GM12878 (cell line): ENCODE measurements at regions not wholly inside any gene's neighbourhood (a gene's known extent, or its start where the extent isn't known, plus 50 kb on each side); places are given as distances from the start of the nearest gene placed in this dataset.

ENCODE experiments used
- ATAC-seq: fragments of 200-7000 bp; cut with Tn5 transposase; 3 replicates; pipeline ENCODE4 v1.9.1; 2020; ENCODE audit warnings: mild to moderate bottlenecking, moderate library complexity
- BruUV-seq: library from RNA; stranded (reverse); fragments of 400-500 nt; replicated peaks from 2 replicates; lab custom pipeline; 2021; lab: Mats Ljungman, UMichigan
- CTCF ChIA-PET: fragments of 300-600 bp; sonication (Branson Sonifier 250); formaldehyde crosslinking; extraction: SDS; loops from one replicate; lab custom pipeline; 2021; ENCODE audit warnings: inconsistent platforms; lab: Yijun Ruan, JAX
- POLR2A ChIA-PET: fragments of 350-600 bp; formaldehyde crosslinking; extraction: SDS; loops from one replicate; lab custom pipeline; 2021; ENCODE audit warnings: inconsistent platforms; lab: Charles Lee
- RAD21 ChIA-PET: fragments of 300-600 bp; sonication (Branson Sonifier 250); formaldehyde crosslinking; loops from one replicate; lab custom pipeline; 2023; ENCODE audit warnings: antibody characterized with exemption; ENCODE audit not compliant: unreplicated experiment; lab: Charles Lee
- SMC1A ChIA-PET: fragments of 300-600 bp; sonication (Branson Sonifier 250); formaldehyde crosslinking; loops from one replicate; lab custom pipeline; 2023; ENCODE audit not compliant: unreplicated experiment, uncharacterized antibody; lab: Charles Lee
- DNase-seq: peaks from one replicate; pipeline ENCODE4 v3.0.0-alpha.2; 2011; ENCODE audit warnings: low read depth, low spot score
- FAIRE-seq: peaks from 3 replicates; lab custom pipeline; 2011; peaks lifted over from hg19 to GRCh38; lab: Jason Lieb, UNC
- H2AFZ ChIP-seq: 2 replicates; pipeline ENCODE4 v1.6.0; 2011; ENCODE audit warnings: low read depth, low read length, control low read depth; ENCODE audit not compliant: control insufficient read depth
- H3K27ac ChIP-seq: 2 replicates; pipeline ENCODE4 v1.5.1; 2011; ENCODE audit warnings: control low read depth; ENCODE audit not compliant: control insufficient read depth, insufficient read depth
- H3K27me3 ChIP-seq, 2 experiments: replicated peaks in 1 of 2; 2 replicates each; pipeline versions ENCODE4 v1.6.0 to v1.6.1; 2011; ENCODE audit warnings: low read length in 1 of 2; ENCODE audit not compliant: control insufficient read depth in 2 of 2, insufficient read depth in 2 of 2
- H3K36me3 ChIP-seq, 2 experiments: 2 replicates each; pipeline ENCODE4 v1.5.1; 2011; ENCODE audit warnings: low read length in 1 of 2; ENCODE audit not compliant: control insufficient read depth in 2 of 2, insufficient read depth in 2 of 2
- H3K4me1 ChIP-seq: 2 replicates; pipeline ENCODE4 v1.6.1; 2011; ENCODE audit warnings: mild to moderate bottlenecking, low read length, moderate library complexity, mixed read lengths; ENCODE audit not compliant: control insufficient read depth, insufficient read depth
- H3K4me2 ChIP-seq: 2 replicates; pipeline ENCODE4 v1.6.0; 2011; ENCODE audit warnings: control low read depth; ENCODE audit not compliant: control insufficient read depth, insufficient read depth
- H3K4me3 ChIP-seq: fragments of 200-600 bp; sonication (generic); 2 replicates; pipeline ENCODE4 v1.5.1; 2016
- H3K79me2 ChIP-seq: 2 replicates; pipeline ENCODE4 v1.6.0; 2011; ENCODE audit warnings: low read length; ENCODE audit not compliant: control insufficient read depth, insufficient read depth
- H3K9ac ChIP-seq: 2 replicates; pipeline ENCODE4 v1.8.0; 2011; ENCODE audit warnings: low read length, control low read depth, mixed read lengths; ENCODE audit not compliant: control insufficient read depth, insufficient read depth
- H3K9me3 ChIP-seq: replicated peaks from 3 replicates; pipeline ENCODE4 v1.5.1; 2011; ENCODE audit warnings: mild to moderate bottlenecking, low read length; ENCODE audit not compliant: control insufficient read depth, insufficient read depth
- H4K20me1 ChIP-seq: 2 replicates; pipeline ENCODE4 v1.6.0; 2011; ENCODE audit not compliant: control insufficient read depth, insufficient read depth
- CTCF ChIP-seq, 3 experiments: IDR thresholded peaks in 2 of 3; conservative IDR thresholded peaks in 1 of 3; 2 replicates each; pipeline ENCODE4 v1.5.1; 2011; ENCODE audit warnings: low read depth in 3 of 3, low read length in 3 of 3, mild to moderate bottlenecking in 3 of 3, control low read depth in 2 of 3, moderate library complexity in 2 of 3, inconsistent platforms in 1 of 3, mixed read lengths in 1 of 3; ENCODE audit not compliant: control insufficient read depth in 2 of 3, insufficient read depth in 1 of 3; ENCODE audit errors: extremely low read depth in 1 of 3
- GATAD2B ChIP-seq: fragments of 450-650 bp; conservative IDR thresholded peaks from 2 replicates; pipeline ENCODE4 v1.6.1; 2017; ENCODE audit warnings: low read depth, mild to moderate bottlenecking, moderate library complexity
- IKZF2 ChIP-seq, 2 experiments: fragments of 450-650 bp; IDR thresholded peaks; 2 replicates each; pipeline ENCODE4 v1.6.1; 2017; ENCODE audit warnings: mild to moderate bottlenecking in 2 of 2, moderate library complexity in 2 of 2
- JUNB ChIP-seq: IDR thresholded peaks from 2 replicates; pipeline ENCODE4 v1.6.1; 2016; ENCODE audit warnings: antibody characterized with exemption, mild to moderate bottlenecking
- KLF5 ChIP-seq: fragments of 450-650 bp; IDR thresholded peaks from 2 replicates; pipeline ENCODE4 v1.6.1; 2014; ENCODE audit warnings: mild to moderate bottlenecking; ENCODE audit not compliant: partially characterized antibody
- MEF2B ChIP-seq: fragments of 450-650 bp; IDR thresholded peaks from 2 replicates; pipeline ENCODE4 v1.6.1; 2018; ENCODE audit warnings: mild to moderate bottlenecking, moderate library complexity; ENCODE audit not compliant: partially characterized antibody, poor library complexity, severe bottlenecking
- MTA3 ChIP-seq: IDR thresholded peaks from 2 replicates; pipeline ENCODE4 v1.6.1; 2012; ENCODE audit warnings: low read length, inconsistent platforms, borderline replicate concordance
- NFXL1 ChIP-seq: fragments of 450-650 bp; IDR thresholded peaks from 2 replicates; pipeline ENCODE4 v1.6.1; 2017; ENCODE audit warnings: antibody characterized with exemption, mild to moderate bottlenecking, borderline replicate concordance
- NR2C2 ChIP-seq: IDR thresholded peaks from 2 replicates; pipeline ENCODE4 v1.6.1; 2011; ENCODE audit warnings: borderline replicate concordance, low read depth; ENCODE audit not compliant: control insufficient read depth, insufficient read length
- RAD21 ChIP-seq: IDR thresholded peaks from 2 replicates; pipeline ENCODE4 v1.6.1; 2011; ENCODE audit warnings: mild to moderate bottlenecking, low read depth, low read length, moderate library complexity; ENCODE audit not compliant: insufficient read depth
- RUNX3 ChIP-seq: IDR thresholded peaks from 2 replicates; pipeline ENCODE4 v1.6.1; 2012; ENCODE audit warnings: low read length, inconsistent platforms
- SMAD1 ChIP-seq: fragments of 450-650 bp; IDR thresholded peaks from 2 replicates; pipeline ENCODE4 v1.6.1; 2018; ENCODE audit warnings: mild to moderate bottlenecking, low read depth; ENCODE audit not compliant: partially characterized antibody
- SMAD5 ChIP-seq: IDR thresholded peaks from 2 replicates; pipeline ENCODE4 v1.6.1; 2016; ENCODE audit warnings: antibody characterized with exemption, low read depth
- SMC3 ChIP-seq: IDR thresholded peaks from 2 replicates; pipeline ENCODE4 v1.6.1; 2011; ENCODE audit warnings: low read length, improper control_type of control experiment, borderline replicate concordance
- SPI1 ChIP-seq: IDR thresholded peaks from 2 replicates; pipeline ENCODE4 v1.6.1; 2011; ENCODE audit warnings: low read depth, mild to moderate bottlenecking, low read length, moderate library complexity, borderline replicate concordance; ENCODE audit not compliant: insufficient read depth
- STAT3 ChIP-seq: IDR thresholded peaks from 2 replicates; pipeline ENCODE4 v1.6.1; 2011; ENCODE audit warnings: low read depth, low read length, improper control_type of control experiment
- ZZZ3 ChIP-seq: IDR thresholded peaks from 2 replicates; pipeline ENCODE4 v1.6.1; 2011; ENCODE audit warnings: low read depth; ENCODE audit not compliant: control insufficient read depth, insufficient read length
- WGBS: methylation state at CpG from one replicate; pipeline ENCODE4 v1.1.6; 2016; ENCODE audit warnings: low lambda C conversion rate; ENCODE audit not compliant: insufficient replicate concordance, insufficient coverage; ENCODE audit errors: missing lambda C conversion rate; 5-methylcytosine and 5-hydroxymethylcytosine counted together
- in situ Hi-C: fragments of 300-500 bp; cut with MboI; formaldehyde crosslinking; loops from 9 replicates; pipeline ENCODE4 v1.14.3; 2018; ENCODE audit warnings: mixed read lengths
- intact Hi-C: fragments of 100-400 bp; cut with micrococcal nuclease; formaldehyde crosslinking; loops from one replicate; pipeline ENCODE4 v1.14.2; 2022; ENCODE audit not compliant: unreplicated experiment
- TF ChIP-seq, protein P1 (sequence below): fragments of 450-650 bp; IDR thresholded peaks from 2 replicates; pipeline ENCODE4 v1.6.1; 2018; ENCODE audit warnings: borderline replicate concordance, mild to moderate bottlenecking; ENCODE audit not compliant: partially characterized antibody

- no peak for TF ChIP-seq KLF5
- no peak for TF ChIP-seq GATAD2B
- no peak for TF ChIP-seq SMAD5
- TF ChIP-seq NR2C2: no peak
- no peak for TF ChIP-seq SMC3
- no peak for TF ChIP-seq NFXL1
- TF ChIP-seq ZZZ3: no peak
- no peak for TF ChIP-seq RAD21
- TF ChIP-seq, all 136 proteins: peak for 0
Measured at GRCh38 chrX:63258144-63258543, 93.0 kb downstream of the SPIN4 start (continued).

DNA sequence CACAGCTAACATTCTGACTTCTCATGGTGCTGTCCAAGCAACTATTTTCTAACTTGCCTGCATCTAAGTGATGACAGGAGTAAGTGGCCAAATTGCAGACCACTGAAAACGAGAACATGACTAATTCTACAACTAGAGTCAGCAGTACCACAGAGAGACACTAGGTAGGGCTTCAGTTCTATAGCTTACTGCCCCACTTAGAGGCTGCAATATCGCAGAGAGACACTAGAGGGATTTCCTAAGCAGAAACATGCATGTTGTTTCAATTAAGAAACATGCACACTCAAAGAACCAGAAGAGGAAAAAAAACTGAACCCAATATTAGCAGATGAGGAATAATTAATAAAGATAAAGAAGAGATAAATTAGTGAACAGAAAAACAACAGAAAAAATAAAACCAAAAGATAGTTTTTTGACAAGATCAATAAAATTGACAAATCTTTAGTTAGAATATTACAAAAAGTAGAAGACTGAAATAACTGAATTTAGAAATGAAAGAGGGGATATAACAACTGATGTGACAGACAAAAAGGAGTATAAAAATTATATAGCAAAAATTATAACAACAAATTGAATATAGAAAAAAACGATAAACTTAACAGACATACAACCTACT is 100.8 kb downstream of the SPIN4 start:
- Histone ChIP-seq H3K9me3 (no peaks in the 10 kb centered on the region), H3K4me2 (no peak overlapping the region), H2AFZ (no peak overlapping the region), H4K20me1 (no peaks in the 10 kb centered on the region), H3K36me3 (no peaks in the 10 kb centered on the region), H3K79me2 (no peaks in the 10 kb centered on the region), H3K27me3 (no peaks in the 10 kb centered on the region), H3K4me1 (no peaks in the 10 kb centered on the region), H3K4me3 (no peak overlapping the region), H3K27ac (no peak overlapping the region), H3K9ac (no peak overlapping the region)
- intact Hi-C loops (no loop called here), in situ Hi-C loops (no loop called here)
- RAD21 ChIA-PET: interaction anchor here (1.0 to 1.2 kb wide), 3 partner anchors 25 to 437 kb away, joined by 3 to 4 read pairs (median 3); no protein-coding TSS in a partner anchor
- SMC1A ChIA-PET: interaction anchor here (0.7 to 0.8 kb wide), 3 partner anchors 23 to 436 kb away, joined by 3 to 4 read pairs (median 3); no protein-coding TSS in a partner anchor
- 31% methylated on average over 3 of the region's 3 CpGs for WGBS
- FAIRE-seq: peak; percentile 73
- no TSS peak for BruUV-seq
- POLR2A ChIA-PET: no interaction called here
- peak; percentile 100 for ATAC-seq
- CTCF ChIA-PET: interaction anchor here (0.8 to 2.5 kb wide), 5 partner anchors 10 to 437 kb away, joined by 3 to 12 read pairs (median 6); no protein-coding TSS in a partner anchor
- peak; percentile 60 for DNase-seq
- TF ChIP-seq, protein P1, sequence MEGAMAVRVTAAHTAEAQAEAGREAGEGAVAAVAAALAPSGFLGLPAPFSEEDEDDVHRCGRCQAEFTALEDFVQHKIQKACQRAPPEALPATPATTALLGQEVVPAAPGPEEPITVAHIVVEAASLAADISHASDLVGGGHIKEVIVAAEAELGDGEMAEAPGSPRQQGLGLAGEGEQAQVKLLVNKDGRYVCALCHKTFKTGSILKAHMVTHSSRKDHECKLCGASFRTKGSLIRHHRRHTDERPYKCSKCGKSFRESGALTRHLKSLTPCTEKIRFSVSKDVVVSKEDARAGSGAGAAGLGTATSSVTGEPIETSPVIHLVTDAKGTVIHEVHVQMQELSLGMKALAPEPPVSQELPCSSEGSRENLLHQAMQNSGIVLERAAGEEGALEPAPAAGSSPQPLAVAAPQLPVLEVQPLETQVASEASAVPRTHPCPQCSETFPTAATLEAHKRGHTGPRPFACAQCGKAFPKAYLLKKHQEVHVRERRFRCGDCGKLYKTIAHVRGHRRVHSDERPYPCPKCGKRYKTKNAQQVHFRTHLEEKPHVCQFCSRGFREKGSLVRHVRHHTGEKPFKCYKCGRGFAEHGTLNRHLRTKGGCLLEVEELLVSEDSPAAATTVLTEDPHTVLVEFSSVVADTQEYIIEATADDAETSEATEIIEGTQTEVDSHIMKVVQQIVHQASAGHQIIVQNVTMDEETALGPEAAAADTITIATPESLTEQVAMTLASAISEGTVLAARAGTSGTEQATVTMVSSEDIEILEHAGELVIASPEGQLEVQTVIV: no peak
- TF ChIP-seq JUNB (peak; percentile 66), SMAD1 (no peak), SPI1 (no peak), MEF2B (no peak), CTCF (IDR thresholded peaks at IDR 0.05 in 2 of 3, conservative IDR thresholded peaks at IDR 0.05 in 1 of 3; ENCODE audit: control insufficient read depth in 2 of 3, extremely low read depth in 1 of 3, insufficient read depth in 1 of 3, low read depth in 3 of 3, low read length in 3 of 3) (peak; percentile 81 to 94 (median 90)), MTA3 (no peak), NR2C2 (no peak), STAT3 (0 out of 2 replicates have a peak, but pooled peaks have one; percentile 46), IKZF2 (IDR thresholded peaks at IDR 0.05) (no peak), RUNX3 (peak; percentile 58; the same call in 1 of the 2 replicates), RAD21 (peak; percentile 85)
